Loucy (cell line): ENCODE measurements at regions not wholly inside any gene's neighbourhood (a gene's known extent, or its start where the extent isn't known, plus 50 kb on each side); places are given as distances from the start of the nearest gene placed in this dataset.
"Not testable (repeated sequence)": the region's sequence is repeated elsewhere in the genome, so short reads cannot be mapped to it uniquely, and the experiment has no call there.

Source experiments
- H2AFZ ChIP-seq: fragments of 200-600 bp; sonication (generic); 2 replicates; pipeline ENCODE4 v1.6.0; 2016; ENCODE audit warnings: antibody characterized with exemption, mild to moderate bottlenecking, low read length, moderate library complexity
- H3F3A ChIP-seq: fragments of 200-600 bp; 2 replicates; pipeline ENCODE4 v1.6.0; 2016; ENCODE audit warnings: antibody characterized with exemption, low read depth, mild to moderate bottlenecking
- H3K27me3 ChIP-seq: fragments of 200-600 bp; sonication (generic); 2 replicates; pipeline ENCODE4 v1.6.1; 2014; ENCODE audit warnings: low read length, mild to moderate bottlenecking; ENCODE audit not compliant: insufficient read depth, poor library complexity, severe bottlenecking
- H3K36me3 ChIP-seq: fragments of 200-600 bp; sonication (generic); 2 replicates; pipeline ENCODE4 v1.6.1; 2016; ENCODE audit warnings: low read length; ENCODE audit not compliant: insufficient read depth
- H3K4me1 ChIP-seq: fragments of 200-600 bp; sonication (generic); 2 replicates; pipeline ENCODE4 v1.5.1; 2014; ENCODE audit warnings: low read length, mild to moderate bottlenecking; ENCODE audit not compliant: insufficient read depth, poor library complexity, severe bottlenecking
- H3K4me2 ChIP-seq: fragments of 200-600 bp; sonication (generic); 2 replicates; pipeline ENCODE4 v1.6.0; 2014; ENCODE audit warnings: antibody characterized with exemption, low read length, low read depth, mild to moderate bottlenecking; ENCODE audit not compliant: poor library complexity, severe bottlenecking
- H3K4me3 ChIP-seq: fragments of 200-600 bp; sonication (generic); 2 replicates; pipeline ENCODE4 v1.5.1; 2014; ENCODE audit warnings: low read length, mild to moderate bottlenecking, mixed read lengths; ENCODE audit not compliant: poor library complexity, severe bottlenecking
- H3K79me2 ChIP-seq: fragments of 200-600 bp; sonication (generic); 2 replicates; pipeline ENCODE4 v1.6.1; 2014; ENCODE audit warnings: low read length; ENCODE audit not compliant: insufficient read depth
- H3K9ac ChIP-seq: fragments of 200-600 bp; sonication (generic); 2 replicates; pipeline ENCODE4 v1.6.0; 2014; ENCODE audit warnings: mild to moderate bottlenecking, low read depth, low read length, moderate library complexity; ENCODE audit not compliant: poor library complexity, severe bottlenecking
- H3K9me2 ChIP-seq: fragments of 200-600 bp; sonication (generic); replicated peaks from 2 replicates; pipeline ENCODE4 v1.6.1; 2016; ENCODE audit warnings: low read depth, low read length, mixed read lengths
- H3K9me3 ChIP-seq: fragments of 200-600 bp; sonication (generic); 2 replicates; pipeline ENCODE4 v1.6.1; 2014; ENCODE audit warnings: mild to moderate bottlenecking, antibody characterized with exemption, low read length, low read depth; ENCODE audit not compliant: insufficient read depth
- H4K20me1 ChIP-seq: fragments of 200-600 bp; sonication (generic); 2 replicates; pipeline ENCODE4 v1.6.0; 2014; ENCODE audit warnings: antibody characterized with exemption, low read length, mild to moderate bottlenecking; ENCODE audit not compliant: insufficient read depth, poor library complexity, severe bottlenecking
- CTCF ChIP-seq: fragments of 200-600 bp; sonication (generic); conservative IDR thresholded peaks from 2 replicates; pipeline ENCODE4 v1.5.1; 2014; ENCODE audit warnings: mild to moderate bottlenecking, antibody characterized with exemption, low read length
- EZH2phosphoT487 ChIP-seq: fragments of 200-600 bp; IDR thresholded peaks from 2 replicates; pipeline ENCODE4 v1.6.1; 2018; ENCODE audit warnings: antibody characterized with exemption, mild to moderate bottlenecking, moderate library complexity, borderline replicate concordance

DNA sequence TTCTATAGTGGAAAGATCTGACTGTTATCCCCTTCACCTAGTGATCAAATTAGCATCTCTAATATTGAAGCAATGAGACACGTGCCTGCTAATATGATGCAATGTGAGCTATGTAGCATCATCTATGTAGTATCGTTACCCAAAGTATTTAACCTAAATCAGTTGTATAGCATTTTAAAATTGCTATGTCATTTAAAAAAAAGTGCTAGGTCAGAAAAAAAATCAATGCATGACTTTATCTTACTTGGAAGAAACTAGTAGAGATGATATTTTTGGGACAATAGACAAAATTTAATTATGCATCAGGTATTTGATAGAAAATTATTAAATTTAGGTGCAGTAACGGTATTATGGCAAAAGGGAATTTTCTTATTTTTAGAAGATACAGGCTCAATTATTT is 157.3 kb downstream of the CCDC71L start:
- Histone ChIP-seq H4K20me1 (no peaks in the 10 kb centered on the region), H3K9me3 (no peaks in the 10 kb centered on the region), H3K9ac (no peak overlapping the region), H3K9me2 (no peaks in the 10 kb centered on the region), H3K79me2 (no peaks in the 10 kb centered on the region), H3K4me1 (peaks cover 10% of the 10 kb centered on the region), H3K36me3 (no peaks in the 10 kb centered on the region), H3K4me3 (no peak overlapping the region), H3K27me3 (no peaks in the 10 kb centered on the region), H2AFZ (no peak overlapping the region), H3K4me2 (no peak overlapping the region), H3F3A (no peaks in the 10 kb centered on the region)
- TF ChIP-seq EZH2phosphoT487 (no peak), CTCF (no peak)

- H3K4me1 ChIP-seq = no peaks in the 10 kb centered on the region
- no peak overlapping the region for H3K4me2 ChIP-seq
- peak overlapping the region; percentile 9; the same call in 1 of the 2 replicates for H2AFZ ChIP-seq
- no peak overlapping the region for H3K4me3 ChIP-seq
- no peak overlapping the region for H3K9ac ChIP-seq
- H3K9me3 ChIP-seq = no peaks in the 10 kb centered on the region
- no peaks in the 10 kb centered on the region for H3K27me3 ChIP-seq
- no peaks in the 10 kb centered on the region for H3K9me2 ChIP-seq
- no peaks in the 10 kb centered on the region for H4K20me1 ChIP-seq
- H3F3A ChIP-seq = no peaks in the 10 kb centered on the region
- no peak for TF ChIP-seq EZH2phosphoT487
- TF ChIP-seq CTCF = no peak
- H3K79me2 ChIP-seq = no peaks in the 10 kb centered on the region
- H3K36me3 ChIP-seq = no peaks in the 10 kb centered on the region
These were observed 159.1 kb downstream of the CCDC71L start for GRCh38 chr7:106501605-106502580.

- Histone ChIP-seq H3K9me2 (no peaks in the 10 kb centered on the region), H3K4me3 (no peak overlapping the region), H3K36me3 (no peaks in the 10 kb centered on the region), H4K20me1 (no peaks in the 10 kb centered on the region), H3K79me2 (no peaks in the 10 kb centered on the region), H3K27me3 (no peaks in the 10 kb centered on the region), H2AFZ (no peak overlapping the region), H3K9me3 (no peaks in the 10 kb centered on the region), H3K4me2 (no peak overlapping the region), H3K9ac (no peak overlapping the region), H3K4me1 (no peaks in the 10 kb centered on the region), H3F3A (no peaks in the 10 kb centered on the region)
- TF ChIP-seq EZH2phosphoT487 = no peak
- no peak for TF ChIP-seq CTCF
These were observed 161.1 kb downstream of the CCDC71L start for GRCh38 chr7:106499897-106500296.

DNA sequence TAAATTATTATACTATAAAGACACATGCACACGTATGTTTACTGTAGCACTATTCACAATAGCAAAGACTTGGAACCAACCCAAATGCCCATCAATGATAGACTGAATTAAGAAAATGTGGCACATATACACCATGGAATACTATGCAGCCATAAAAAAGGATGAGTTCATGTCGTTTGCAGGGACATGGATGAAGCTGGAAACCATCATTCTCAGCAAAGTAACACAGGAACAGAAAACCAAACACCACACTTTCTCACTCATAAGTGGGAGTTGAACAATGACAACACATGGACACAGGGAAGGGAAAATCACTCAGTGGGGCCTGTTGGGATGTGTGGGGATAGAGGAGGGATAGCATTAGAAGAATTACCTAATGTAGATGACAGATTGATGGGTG is 163.0 kb downstream of the CCDC71L start:
- H3K4me3 ChIP-seq, H3K9me3 ChIP-seq, H3F3A ChIP-seq, H3K79me2 ChIP-seq, H2AFZ ChIP-seq, H4K20me1 ChIP-seq, H3K36me3 ChIP-seq, H3K27me3 ChIP-seq, H3K9ac ChIP-seq, H3K9me2 ChIP-seq, H3K4me1 ChIP-seq, H3K4me2 ChIP-seq: not testable (repeated sequence)
